Activated CD4-positive, alpha-beta T cell treated with anti-CD3 and anti-CD28 coated beads for 48 hours (primary cell): ENCODE measurements at regions not wholly inside any gene's neighbourhood (a gene's known extent, or its start where the extent isn't known, plus 50 kb on each side); places are given as distances from the start of the nearest gene placed in this dataset.
"Not testable (repeated sequence)": the region's sequence is repeated elsewhere in the genome, so short reads cannot be mapped to it uniquely, and the experiment has no call there.

ENCODE experiments used
- DNase-seq: peaks from one replicate; pipeline ENCODE4 v3.0.0-alpha.2; 2020

DNA sequence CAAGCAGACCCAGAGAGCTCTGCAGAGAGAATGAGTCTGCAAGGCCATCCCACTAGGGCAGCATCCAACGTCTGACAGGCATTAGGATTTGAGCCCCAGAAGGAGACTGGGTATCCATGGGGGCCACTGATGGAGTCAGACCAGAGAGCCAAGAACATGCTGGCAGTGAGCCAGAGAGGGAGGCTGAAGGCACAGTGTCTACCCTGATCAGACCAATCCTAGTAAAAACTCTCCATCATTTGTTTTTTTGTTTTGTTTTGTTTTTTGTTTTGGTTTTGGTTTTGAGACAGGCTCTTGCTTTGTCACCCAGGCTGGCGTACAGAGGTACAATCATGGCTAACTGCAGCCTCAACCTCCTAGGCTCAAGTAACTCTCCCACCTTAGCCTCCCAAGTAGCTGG, 133.1 kb upstream of the LYZL2 start:
- no peak for DNase-seq

DNA sequence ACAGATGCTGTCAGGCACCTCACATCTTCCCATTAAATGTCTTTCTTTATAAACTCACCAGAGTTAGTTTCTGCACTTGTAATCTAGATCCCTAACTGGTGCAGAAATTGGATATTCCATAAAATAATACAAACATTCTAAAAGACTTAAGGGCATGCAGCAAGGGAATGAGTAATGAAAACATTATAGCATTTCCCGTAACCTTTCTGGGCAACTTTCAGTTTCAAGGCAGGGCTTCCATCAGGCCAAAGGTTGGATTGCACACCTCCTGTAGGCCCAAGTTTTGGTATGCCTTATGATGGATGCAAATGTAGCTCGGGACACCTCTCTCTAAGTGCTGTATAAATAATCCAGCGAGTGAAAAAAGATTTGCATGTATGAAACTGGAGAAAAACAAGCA, 129.9 kb upstream of the LYZL2 start:
- no peak for DNase-seq

DNA sequence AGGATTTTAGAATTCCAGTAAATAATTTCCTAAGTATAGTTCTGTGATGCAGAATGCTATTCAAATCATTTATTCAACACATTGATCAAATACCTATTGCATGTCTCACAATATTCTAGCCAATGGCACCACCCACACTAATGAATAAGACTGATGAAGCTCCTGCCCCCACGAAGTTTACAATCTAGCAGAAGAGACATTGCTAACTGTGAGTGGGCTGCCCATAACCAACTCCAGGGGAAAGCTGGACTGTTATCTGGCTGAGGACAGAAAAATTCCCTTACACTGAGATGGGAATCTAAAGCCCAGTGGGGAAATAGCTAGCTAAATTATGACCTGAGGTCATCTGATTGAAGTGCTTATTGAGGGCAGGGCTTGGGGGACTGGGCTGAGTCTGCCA, 128.8 kb upstream of the LYZL2 start:
- DNase-seq, result no peak

DNA sequence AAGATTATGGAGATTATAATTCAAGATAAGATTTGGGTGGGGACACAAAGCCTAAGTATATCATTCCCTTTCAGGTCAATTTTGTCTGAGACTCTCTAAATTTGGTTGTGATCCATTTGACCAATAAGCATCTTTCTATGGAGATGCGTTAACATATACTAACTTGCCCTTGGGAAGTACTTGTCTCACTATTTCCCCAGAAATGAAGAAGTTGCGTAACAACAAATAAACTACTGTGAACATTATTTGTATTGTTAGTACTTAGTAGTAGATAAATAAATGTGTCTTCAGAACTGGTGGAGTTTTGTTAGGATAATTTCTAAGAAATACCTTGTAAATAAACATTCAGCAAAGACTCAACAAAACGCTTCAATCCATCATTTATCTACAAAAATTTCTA, 127.3 kb upstream of the LYZL2 start:
- DNase-seq, result no peak

DNA sequence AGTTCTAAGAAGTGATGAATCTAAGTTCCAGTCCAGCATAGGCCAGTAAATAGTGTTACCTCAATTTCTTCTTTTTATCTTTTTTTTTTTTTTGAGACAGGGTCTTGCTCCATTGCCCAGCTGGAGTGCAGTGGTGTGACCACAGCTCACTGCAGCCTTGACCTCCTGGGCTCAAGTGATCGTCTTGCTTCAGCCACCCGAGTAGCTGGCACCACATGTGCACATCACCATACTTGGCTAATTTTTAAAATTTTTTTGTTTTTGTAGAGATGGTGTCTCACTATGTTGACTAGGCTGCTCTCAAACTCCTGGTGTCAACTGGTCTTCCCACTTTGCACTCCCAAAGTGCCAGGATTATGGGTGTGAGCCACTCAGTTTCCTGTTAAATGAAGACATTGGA, 126.6 kb upstream of the LYZL2 start:
- no peak for DNase-seq

DNA sequence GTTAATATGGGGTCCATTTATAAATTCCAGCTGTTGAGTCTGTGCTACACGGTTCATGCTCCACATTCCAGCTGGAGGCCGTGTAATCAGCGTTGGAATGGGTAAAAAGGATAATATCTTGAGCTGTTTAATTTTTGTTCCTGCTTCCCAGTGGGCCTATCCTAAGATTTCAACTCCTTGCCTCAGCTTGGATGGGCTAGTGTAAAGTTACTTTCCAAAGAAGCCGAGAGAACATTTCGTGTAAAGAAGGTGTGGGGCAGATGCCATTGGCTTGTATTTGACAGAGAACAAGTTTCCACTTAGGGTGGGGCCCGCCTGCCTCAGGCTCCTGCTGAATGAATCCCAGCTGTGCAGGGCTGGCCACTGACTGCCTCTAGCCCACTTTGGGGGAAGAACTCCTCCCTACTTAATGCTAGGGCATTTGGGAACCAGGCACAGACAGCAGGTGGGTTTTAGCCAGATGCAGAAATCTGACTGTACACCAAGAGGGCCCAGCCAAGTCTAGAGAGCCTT, 125.9 kb upstream of the LYZL2 start:
- DNase-seq, result no peak

DNA sequence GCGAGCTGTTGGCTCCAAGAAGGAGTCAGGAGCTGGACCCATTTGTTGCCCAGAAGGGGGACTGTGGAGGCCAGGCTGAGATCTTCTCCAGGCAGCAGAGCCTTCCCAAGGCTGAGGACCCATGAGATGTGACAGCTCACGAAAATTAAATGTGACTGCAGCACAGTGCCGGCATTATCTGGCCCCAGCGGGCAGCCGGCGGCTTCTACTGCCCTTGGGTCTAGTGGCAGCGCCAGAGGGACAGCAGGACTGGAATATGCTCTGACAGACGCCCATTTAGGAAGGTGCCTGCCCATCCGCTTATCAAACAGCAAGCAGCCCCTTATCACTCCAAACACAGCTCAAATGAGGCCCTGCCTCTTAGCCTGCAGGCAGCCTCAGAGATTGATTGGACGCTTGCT, 122.9 kb upstream of the LYZL2 start:
- DNase-seq, result no peak

DNA sequence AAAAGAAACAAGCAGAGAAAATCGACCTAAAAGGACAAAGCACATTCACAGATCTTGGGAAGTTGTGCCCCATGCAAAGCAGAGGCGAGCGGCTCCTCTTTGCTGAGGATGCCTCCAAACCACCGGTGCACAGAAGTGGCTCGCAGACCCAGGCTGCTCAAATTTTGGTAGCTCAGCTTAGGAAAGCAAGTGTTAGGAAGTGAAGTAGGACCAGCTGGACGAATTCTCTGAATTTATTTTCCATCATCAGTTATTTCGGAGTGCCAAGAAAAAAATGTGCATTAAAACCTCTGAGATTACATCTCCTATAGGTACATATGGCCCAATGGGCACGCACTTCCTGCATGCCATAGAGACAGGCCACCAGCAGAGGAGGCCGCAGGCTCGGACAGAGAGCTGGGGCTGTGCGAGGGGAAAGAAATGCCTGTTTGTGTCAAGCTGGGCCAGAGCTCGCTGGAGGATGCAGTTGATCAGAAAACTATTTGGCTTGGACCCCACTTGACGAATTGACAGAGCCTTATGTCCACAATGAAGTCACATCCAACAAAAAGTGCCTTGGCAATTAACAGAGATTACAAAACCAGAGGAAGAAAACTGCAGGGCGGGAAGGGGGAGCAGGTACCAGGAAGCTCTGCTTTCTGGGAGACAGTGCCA, 122.3 kb upstream of the LYZL2 start:
- peak; percentile 78 for DNase-seq

DNA sequence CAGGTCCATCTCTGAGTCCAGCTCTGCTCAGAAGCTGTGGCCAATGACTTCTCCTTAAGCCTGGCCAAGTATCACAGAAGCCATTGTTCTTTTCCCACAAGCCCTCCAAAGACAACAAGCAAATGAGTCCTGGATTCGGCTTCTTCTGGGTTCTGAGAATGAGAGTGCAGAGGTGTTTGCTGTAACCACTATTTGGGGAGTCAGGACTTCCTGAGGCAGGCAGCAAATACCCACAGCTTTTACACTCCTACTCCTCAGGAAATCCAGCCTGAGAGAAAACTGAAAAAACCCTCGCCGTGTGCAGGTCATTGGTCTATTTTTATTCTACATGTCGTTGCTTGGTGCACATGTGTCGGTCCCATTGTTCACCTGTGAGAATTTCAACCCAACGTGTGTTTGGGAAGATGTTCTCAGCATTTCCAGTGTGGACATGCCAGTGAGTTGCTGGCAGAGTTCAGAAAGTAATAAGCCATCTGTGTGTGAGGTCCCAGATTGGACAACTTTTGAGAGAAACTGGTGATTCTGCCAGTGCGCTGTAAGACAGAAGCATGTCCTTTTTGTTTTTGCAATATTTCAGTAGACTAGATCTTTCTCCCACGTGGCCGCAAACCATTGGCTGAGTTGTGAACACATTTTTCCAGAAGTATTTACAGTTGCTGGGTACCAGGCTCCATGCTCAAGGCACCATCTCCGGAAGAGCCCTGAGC, 121.6 kb upstream of the LYZL2 start:
- DNase-seq, result no peak

DNA sequence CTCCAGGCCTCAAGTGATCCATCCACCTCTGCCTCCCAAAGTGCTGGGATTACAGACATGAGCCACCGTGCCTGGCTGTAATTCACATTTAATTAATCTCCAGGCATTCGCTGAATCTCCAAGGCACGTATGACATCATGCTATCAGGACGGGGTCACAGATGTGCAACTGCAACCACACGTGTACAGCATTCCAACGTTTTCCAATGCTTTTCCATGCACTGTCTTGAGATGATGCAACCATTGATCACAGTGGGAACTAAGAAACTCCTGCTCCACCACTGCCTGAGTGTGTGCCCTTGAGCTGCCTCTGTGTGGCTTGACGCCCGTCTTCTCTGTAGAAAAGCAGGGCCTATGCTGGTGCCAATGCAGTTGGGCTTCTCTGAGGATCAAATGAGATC, 119.8 kb upstream of the LYZL2 start:
- DNase-seq, result no peak

DNA sequence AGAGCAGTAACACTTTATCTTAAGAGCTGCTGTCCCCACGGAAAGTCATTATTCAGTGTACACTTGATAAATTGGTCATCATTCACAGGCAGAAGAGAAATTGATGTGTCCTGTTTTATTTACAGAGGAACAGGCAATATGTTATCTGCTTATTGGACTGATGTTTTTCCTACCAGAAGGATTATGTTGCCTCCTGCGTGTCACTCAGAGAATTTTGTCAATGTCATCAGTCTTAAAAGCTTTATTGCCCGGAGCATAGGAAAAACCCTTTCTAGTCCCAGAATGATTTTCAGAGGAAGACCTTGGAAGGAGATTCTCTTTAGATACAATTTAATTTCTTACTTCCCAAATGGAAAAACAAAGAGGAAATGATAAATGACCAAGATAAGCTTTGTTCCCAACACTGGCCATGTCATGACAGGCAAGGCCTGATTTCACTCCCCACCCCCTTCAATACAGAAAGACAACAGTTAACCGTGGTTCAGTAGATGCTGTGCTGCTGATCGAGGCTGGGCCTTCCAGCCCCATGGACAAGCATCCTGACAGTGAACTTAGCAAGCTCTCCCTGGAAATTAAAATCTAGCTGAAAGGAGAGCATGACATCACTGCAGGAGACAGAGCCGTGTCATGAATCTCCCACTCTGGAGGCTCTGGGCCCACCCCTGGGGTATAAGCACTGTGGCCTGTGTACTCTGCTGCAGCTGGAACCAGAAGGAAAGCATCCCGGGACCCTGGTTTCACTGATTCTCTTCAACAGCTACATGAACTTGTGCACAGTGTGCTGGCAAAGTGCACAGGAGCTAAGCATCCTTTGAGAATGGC, 118.8 kb upstream of the LYZL2 start:
- DNase-seq, result no peak

DNA sequence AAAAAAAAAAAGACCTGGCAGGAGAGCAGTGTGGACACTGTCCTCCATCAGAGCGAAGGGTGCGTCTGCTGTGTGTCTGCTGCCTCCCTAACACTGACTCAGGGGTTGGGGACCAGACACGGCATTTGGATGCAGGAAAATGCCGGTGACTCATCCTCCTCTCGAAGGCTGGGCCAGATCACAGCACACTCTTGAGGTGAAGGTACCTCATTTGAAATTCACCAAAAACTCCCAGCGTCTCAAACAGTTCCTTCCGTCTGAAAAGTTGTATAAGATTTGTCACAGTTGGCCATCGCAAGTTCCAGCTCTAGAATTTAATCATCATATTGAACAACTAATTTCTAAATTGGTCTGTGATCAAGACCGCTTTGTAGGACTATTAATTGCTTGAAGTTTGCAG, 118.1 kb upstream of the LYZL2 start:
- DNase-seq, result peak; percentile 55

DNA sequence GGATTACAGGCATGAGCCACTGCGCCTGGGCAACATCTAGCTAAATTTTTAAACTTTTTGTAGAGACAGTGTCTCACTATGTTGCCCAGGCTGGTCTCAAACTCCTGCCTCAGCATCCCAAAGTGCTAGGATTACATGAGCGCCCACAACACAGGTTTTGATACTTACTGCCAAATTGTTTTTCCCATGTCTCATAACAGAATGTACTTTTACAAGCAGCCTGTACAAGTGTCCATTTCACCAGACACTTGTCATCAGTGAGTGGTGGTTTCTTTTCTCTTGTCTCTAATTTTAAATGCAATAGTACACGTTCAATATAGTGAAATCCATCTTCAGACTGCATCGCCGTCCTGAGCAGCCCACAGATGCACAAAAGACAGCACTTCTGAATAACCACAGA, 116.4 kb upstream of the LYZL2 start:
- no peak for DNase-seq

DNA sequence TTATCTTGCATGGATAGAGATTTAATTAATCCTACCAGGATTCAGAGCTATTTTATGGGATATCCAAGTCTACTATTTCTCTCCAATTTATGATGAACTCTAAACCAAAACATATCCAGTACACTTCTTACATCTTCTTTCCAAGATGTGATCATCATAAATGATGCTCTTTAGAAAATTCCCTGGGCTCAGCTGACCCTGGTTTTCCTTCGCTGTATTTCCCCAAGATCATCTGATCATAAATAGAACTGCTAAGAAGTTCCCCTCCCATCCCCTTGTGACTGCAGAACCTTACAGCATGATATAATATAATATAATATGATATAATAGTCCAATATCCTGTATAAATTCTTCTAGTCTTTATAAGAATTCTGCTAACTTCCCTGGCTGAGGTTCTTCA, 114.6 kb upstream of the LYZL2 start:
- no peak for DNase-seq

DNA sequence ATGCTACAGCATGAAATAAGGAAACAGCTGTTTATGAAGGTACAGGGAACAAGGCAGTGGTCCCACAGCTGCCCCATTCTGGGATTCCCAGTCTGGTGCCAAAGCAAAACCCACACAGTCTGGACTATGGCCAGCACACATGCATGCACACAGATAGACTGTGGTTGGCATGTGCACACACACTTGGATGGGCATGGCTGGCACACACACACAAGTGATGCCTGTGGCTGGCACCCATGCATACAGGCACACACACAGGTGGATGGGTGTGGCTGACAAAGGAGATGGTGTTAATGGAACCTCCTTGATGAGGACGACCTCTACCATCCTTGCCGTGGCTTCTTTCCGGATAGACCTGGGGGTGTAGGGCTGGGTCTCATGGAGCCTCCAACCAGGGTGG, 114.0 kb upstream of the LYZL2 start:
- no peak for DNase-seq

DNA sequence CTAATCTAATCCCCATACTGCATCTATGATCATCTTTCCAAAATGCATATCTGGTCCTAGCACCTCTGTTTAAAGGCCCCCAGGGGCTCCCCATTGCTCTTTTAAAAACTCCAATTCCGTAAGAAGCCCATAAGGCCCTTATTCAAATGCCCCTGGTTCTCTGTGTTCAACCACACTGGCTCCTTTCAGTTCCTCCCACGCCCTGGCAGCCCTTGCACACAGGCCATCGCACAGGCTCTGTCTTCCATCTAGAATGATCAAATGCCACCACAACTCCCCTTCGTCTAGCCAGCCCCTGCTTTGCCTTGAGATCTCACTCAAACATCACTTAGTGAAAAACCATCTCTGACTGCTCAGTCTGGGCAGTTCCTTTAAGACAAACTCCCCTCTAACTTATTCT, 112.9 kb upstream of the LYZL2 start:
- no peak for DNase-seq

DNA sequence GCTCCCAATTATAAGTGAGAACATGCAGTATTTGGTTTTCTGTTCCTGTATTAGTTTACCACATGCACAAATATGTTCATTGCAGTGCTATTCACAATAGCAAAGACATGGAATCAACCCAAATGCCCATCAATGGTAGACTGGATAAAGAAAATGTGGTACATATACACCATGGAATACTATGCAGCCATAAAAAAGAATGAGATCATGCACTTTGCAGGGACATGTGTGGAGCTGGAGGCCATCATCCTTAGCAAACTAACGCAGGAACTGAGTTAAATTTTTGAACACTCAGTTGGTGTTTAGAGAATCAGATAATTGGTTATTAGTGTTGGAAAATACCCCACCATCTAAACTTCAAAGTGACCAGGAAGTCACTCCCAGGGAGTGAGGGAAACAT, 111.2 kb upstream of the LYZL2 start:
- DNase-seq, result not testable (repeated sequence)

DNA sequence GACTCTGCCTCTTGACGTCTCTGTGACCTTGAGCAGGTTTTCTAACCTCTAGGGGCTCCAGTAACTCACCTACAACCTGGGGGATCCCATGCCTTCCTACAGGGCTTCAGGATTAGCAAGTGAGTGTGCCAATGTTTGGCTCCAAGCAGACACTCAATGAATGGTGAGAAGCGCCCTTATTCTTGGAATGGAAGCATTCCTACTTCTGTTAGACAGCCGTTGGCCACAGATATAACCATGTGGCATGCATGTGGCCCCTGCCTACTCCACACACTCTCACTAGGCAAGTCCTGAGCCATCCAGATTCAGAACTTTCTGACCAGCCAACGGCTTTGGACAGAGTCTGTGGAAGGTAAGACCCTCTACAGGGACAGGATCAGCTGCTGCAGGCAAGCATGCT, 108.9 kb upstream of the LYZL2 start:
- no peak for DNase-seq

DNA sequence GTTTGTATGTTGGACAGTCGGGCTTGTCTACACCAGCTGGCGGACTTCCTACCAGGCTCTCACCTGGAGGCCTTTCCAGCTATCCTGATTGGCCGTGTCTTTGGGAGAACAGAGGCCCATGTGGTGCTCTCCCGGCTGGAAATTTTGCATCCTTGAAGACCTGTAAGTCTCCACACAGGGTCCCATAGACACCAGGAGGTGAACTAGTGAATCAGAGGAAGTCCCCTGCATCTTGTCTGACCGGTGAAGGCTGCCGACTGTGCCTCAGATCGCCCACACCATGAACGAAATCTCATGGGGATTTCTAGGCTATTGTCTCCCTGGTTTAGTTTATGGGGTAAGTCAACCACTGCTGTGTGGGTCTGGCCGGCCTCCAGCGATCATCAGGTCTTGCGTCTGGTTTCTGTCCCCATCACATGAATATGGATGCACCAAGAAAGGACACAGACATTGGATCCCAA, 108.4 kb upstream of the LYZL2 start:
- no peak for DNase-seq

DNA sequence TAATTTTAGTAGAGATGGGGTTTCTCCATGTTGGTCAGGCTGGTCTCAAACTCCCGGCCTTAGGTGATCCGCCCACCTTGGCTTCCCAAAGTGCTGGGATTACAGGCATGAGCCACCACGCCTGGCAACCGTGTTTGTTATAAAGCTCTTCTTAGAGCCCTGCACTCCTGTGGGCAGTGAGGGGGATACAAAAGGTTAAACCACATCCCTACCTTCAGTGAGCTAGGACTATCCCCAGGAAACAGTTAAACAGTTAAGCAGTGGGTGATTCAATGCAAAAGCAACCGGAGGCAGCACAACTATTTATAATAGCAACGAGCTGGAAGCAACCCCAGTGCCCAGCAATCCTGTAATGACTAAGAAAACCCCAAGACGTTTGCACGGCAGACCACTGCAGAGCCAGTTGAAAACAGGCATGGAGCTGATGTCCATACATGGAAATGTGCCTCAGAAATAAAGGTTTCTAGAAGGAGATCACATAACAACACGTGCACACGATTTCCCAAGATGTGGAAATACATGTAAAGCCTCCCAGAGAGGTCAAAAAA, 107.2 kb upstream of the LYZL2 start:
- peak; percentile 29 for DNase-seq

DNA sequence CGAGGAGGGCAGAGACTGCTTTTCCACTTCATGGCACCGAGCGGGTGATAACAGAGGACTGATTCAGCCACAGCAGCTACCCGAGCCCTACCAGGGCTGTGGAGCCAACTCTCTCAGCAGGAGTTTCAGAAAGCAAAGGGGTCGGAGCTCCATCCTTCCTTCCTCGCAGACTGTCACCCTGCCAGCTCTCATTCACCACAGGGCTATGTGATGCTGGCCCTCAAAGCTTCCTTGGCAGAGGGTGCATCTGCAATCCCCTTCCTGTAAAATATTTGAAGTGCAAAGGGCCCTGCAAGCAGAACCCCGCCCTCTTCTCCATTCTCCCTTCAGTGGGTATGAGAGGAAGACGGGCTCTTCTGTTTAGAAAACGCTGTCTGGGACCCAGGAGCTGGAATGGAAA, 105.3 kb upstream of the LYZL2 start:
- no peak for DNase-seq

DNA sequence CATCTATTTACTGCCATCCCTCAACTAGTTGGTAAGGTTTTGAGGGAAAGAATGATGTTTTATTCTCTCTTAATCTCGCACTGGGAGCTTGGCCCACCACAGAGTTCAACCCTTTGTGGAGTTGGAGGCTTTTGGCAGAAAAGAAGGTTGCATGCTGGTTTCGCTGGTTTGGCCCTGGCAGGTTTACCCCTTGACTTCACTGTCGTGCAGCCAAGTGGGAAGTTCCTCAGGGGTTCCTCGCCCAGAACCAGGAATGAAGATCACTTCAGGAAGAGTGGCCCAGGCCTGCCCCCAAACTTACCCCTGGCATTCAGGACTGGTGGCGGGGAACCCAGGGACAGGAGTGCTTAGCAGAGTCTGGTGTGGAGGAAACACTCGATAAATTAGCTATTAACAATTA, 103.1 kb upstream of the LYZL2 start:
- no peak for DNase-seq

DNA sequence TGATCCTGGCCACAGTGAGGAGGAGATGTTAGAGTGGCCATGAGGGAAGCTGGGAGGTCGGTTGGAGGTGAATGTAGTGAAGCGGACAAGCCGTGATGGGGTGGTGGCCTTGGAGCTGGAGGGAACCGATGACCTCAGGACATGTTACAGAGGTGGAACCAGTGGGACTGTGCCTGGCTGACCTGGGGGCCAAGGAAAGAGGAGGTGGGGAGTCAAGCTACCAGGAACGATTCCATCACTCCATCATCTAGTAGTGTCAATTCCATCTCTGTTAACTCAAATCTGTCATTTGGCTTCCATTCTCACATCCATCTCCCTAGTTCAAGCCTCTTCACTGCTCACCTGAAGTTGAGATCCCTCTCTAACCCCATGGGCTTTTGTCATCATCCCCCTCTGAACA, 102.4 kb upstream of the LYZL2 start:
- DNase-seq, result no peak

DNA sequence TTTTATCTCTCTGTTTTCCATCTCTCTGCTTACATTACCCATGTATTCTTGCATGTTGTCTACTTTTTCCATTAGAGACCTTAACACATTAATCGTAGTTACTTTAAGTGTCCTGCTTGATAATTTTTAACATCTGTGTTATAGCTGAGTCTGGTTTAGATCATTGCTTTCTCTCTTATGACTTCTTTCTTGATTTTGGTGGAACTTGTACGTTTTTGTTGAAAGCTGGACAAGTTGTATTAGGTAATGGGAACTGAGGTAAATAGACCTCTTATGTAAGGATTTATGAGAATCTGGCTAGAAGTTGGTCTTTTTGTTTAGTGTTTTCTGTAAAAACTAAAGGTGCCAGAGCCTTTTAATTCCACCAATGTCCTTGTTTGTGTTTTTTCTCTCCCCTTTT, 100.8 kb upstream of the LYZL2 start:
- no peak for DNase-seq
